HEK293T (cell line): ENCODE measurements at regions not wholly inside any gene's neighbourhood (a gene's known extent, or its start where the extent isn't known, plus 50 kb on each side); places are given as distances from the start of the nearest gene placed in this dataset.

ENCODE experiments used
- CTCF ChIA-PET: fragments of 350-600 bp; formaldehyde crosslinking; extraction: SDS; loops from one replicate; lab custom pipeline; 2021; ENCODE audit warnings: antibody characterized with exemption, inconsistent platforms; lab: Yijun Ruan, JAX
- POLR2A ChIA-PET: fragments of 350-600 bp; formaldehyde crosslinking; extraction: SDS; loops from one replicate; lab custom pipeline; 2020; ENCODE audit warnings: antibody characterized with exemption, inconsistent platforms; lab: Yijun Ruan, JAX
- DNase-seq: peaks from one replicate; pipeline ENCODE4 v3.0.0; 2012; ENCODE audit warnings: mixed read lengths; ENCODE audit errors: extremely low spot score
- ARNT ChIP-seq: fragments of 450-650 bp; IDR thresholded peaks from 2 replicates; pipeline ENCODE4 v1.6.1; 2017; ENCODE audit warnings: mild to moderate bottlenecking
- BHLHE40 ChIP-seq: fragments of 450-650 bp; IDR thresholded peaks from 2 replicates; pipeline ENCODE4 v1.6.1; 2016; ENCODE audit warnings: mild to moderate bottlenecking, moderate library complexity, borderline replicate concordance
- CTBP1 ChIP-seq: fragments of 450-650 bp; IDR thresholded peaks from 2 replicates; pipeline ENCODE4 v1.6.1; 2016; ENCODE audit warnings: borderline replicate concordance
- ELF4 ChIP-seq: fragments of 450-650 bp; IDR thresholded peaks from 2 replicates; pipeline ENCODE4 v1.6.1; 2017; ENCODE audit warnings: antibody characterized with exemption
- FOXA1 ChIP-seq: fragments of 450-650 bp; IDR thresholded peaks from 2 replicates; pipeline ENCODE4 v1.6.1; 2016; ENCODE audit warnings: mild to moderate bottlenecking
- FOXK2 ChIP-seq: fragments of 450-650 bp; IDR thresholded peaks from 2 replicates; pipeline ENCODE4 v1.6.1; 2016; ENCODE audit warnings: mild to moderate bottlenecking
- FOXM1 ChIP-seq: fragments of 450-650 bp; IDR thresholded peaks from 2 replicates; pipeline ENCODE4 v1.6.1; 2017; ENCODE audit warnings: mild to moderate bottlenecking, borderline replicate concordance
- HDGF ChIP-seq: fragments of 450-650 bp; IDR thresholded peaks from 2 replicates; pipeline ENCODE4 v1.6.1; 2017; ENCODE audit warnings: antibody characterized with exemption, borderline replicate concordance
- L3MBTL2 ChIP-seq: fragments of 450-650 bp; conservative IDR thresholded peaks from 2 replicates; pipeline ENCODE4 v1.6.1; 2016; ENCODE audit warnings: mild to moderate bottlenecking
- LEF1 ChIP-seq: fragments of 450-650 bp; IDR thresholded peaks from 2 replicates; pipeline ENCODE4 v1.6.1; 2017; ENCODE audit warnings: mild to moderate bottlenecking, borderline replicate concordance
- NFRKB ChIP-seq: fragments of 450-650 bp; IDR thresholded peaks from 2 replicates; pipeline ENCODE4 v1.6.1; 2016; ENCODE audit warnings: mild to moderate bottlenecking, moderate library complexity
- SP1 ChIP-seq: fragments of 450-650 bp; IDR thresholded peaks from 2 replicates; pipeline ENCODE4 v1.6.1; 2017
- SUZ12 ChIP-seq: fragments of 450-650 bp; IDR thresholded peaks from 2 replicates; pipeline ENCODE4 v1.6.1; 2016; ENCODE audit warnings: mild to moderate bottlenecking
- TARDBP ChIP-seq: fragments of 450-650 bp; IDR thresholded peaks from 2 replicates; pipeline ENCODE4 v1.6.1; 2016
- ZNF384 ChIP-seq: fragments of 450-650 bp; IDR thresholded peaks from 2 replicates; pipeline ENCODE4 v1.6.1; 2016
- TF ChIP-seq, protein P1 (sequence below): fragments of 450-650 bp; IDR thresholded peaks from 2 replicates; pipeline ENCODE4 v1.6.1; 2016

DNA sequence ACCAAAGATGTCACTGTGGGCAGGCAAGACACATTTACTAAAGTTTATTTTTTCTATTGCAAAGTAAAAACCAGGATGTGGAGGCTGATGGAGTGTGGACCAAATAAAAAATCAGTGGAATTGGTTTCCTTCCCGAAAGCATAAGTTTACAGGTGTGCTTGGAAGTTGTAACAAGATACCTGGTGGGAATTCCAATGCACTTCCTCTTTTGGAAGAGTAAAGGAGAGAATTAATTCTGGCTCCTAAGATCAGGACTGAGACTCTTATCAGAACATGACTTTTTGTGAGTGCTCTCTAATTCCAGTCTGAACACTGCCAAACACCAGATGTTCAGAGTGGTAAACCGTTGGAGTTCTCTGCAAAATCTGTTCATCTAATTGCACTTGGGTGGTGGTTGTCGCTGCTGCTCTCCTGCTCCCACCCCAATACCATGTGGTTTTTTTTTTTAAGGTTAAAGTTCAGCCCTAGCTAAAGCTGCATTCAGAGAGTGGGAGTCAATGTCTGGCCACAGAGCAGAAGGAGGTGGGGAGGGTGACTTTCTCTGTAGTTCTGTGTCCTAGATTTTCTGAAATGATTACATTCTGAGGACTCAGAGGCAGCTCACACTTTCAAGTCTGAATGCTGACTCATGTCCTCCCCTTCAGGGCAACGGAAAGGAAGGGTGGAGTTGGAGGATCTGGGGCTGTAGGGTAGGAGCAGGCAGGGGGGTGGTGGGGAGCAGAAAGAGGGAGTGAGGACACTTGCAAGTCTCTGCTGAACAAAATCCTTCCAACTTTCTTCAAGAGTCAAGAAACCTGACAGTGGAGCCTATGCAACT lies 275.8 kb upstream of the PRDM1 start:
- ChIA-PET CTCF (no interaction called here), POLR2A (no interaction called here)
- no peak for DNase-seq
- no peak for TF ChIP-seq LEF1
- TF ChIP-seq ARNT = no peak
- TF ChIP-seq ZNF384 = no peak
- no peak for TF ChIP-seq TARDBP
- TF ChIP-seq HDGF = no peak
- no peak for TF ChIP-seq CTBP1
- no peak for TF ChIP-seq BHLHE40
- TF ChIP-seq FOXM1 = no peak
- no peak for TF ChIP-seq NFRKB
- TF ChIP-seq L3MBTL2 = no peak
- no peak for TF ChIP-seq FOXK2
- TF ChIP-seq, protein P1, sequence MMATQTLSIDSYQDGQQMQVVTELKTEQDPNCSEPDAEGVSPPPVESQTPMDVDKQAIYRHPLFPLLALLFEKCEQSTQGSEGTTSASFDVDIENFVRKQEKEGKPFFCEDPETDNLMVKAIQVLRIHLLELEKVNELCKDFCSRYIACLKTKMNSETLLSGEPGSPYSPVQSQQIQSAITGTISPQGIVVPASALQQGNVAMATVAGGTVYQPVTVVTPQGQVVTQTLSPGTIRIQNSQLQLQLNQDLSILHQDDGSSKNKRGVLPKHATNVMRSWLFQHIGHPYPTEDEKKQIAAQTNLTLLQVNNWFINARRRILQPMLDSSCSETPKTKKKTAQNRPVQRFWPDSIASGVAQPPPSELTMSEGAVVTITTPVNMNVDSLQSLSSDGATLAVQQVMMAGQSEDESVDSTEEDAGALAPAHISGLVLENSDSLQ = no peak
- TF ChIP-seq SP1 = no peak
- TF ChIP-seq ELF4 = no peak

DNA sequence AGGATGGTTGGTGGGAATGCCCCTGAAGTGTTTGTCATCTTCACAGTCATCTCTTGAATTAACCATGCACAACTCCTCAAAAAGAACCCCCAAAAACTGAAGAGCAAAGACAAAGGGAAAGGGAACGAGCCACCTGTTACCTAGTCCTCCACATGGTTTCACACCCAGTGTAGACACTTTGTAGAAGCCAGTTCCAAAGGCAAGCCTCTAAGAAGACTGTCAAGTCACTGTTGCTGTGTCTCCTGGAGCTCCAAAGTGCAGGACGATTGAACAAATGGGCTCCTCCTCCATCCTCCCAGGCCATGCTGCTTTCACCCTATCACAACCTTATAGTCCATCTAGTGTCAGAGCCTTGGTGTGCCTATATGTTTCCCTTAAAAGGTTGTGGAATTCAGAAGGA lies 277.6 kb upstream of the PRDM1 start:
- no peak for DNase-seq
- POLR2A ChIA-PET = no interaction called here
- CTCF ChIA-PET = no interaction called here
- no peak for TF ChIP-seq CTBP1
- TF ChIP-seq TARDBP = no peak
- TF ChIP-seq FOXK2 = no peak
- no peak for TF ChIP-seq ARNT
- no peak for TF ChIP-seq ZNF384
- TF ChIP-seq ELF4 = no peak
- no peak for TF ChIP-seq BHLHE40
- TF ChIP-seq, protein P1 = no peak

DNA sequence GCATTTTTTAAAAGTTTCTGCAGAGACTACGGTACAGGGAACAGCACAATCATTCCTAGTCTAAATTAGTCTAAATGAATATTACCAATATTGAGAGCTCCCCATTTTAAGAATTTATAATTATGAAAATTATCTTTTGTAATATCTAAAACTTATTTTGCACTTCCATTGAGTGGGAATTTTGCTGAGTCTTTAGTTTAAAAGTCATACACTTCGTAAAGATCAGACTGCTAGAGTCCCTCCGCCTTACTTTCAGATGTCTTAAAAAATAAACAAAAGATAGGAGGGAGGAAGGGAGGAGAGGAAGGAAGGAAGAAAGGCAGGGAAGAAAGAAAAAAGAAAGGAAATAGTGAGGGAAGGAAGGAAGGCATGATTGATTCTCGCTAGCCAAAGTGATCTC lies 278.2 kb upstream of the PRDM1 start:
- ChIA-PET POLR2A (no interaction called here), CTCF (no interaction called here)
- TF ChIP-seq, protein P1 = no peak
- TF ChIP-seq ARNT = no peak
- DNase-seq = no peak

DNA sequence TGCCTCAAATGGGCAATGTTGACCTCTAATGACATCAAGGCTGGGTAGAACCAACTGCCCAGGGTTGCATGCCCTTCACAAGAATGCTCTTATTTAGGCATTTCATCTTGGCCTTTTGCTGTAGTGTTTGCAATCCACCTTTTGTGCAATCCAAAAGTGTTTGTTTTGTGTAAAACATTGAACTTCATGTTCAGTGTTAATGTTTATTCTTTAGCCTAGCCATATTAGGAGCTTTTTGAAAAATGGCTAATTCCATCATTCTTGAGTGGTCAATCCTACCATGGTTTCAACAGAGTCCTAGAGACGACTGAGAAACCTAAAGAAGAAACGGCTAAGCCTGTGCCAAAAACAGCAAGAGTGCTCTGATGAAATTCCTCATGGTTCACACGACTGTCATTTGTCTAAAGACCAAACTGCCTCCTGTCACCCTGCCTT lies 279.6 kb upstream of the PRDM1 start:
- ChIA-PET POLR2A (no interaction called here), CTCF (no interaction called here)
- no peak for TF ChIP-seq BHLHE40
- no peak for TF ChIP-seq ARNT
- no peak for TF ChIP-seq ZNF384
- TF ChIP-seq FOXK2 = no peak
- TF ChIP-seq, protein P1 = no peak
- TF ChIP-seq LEF1 = no peak
- no peak for TF ChIP-seq SUZ12
- TF ChIP-seq HDGF = no peak
- TF ChIP-seq CTBP1 = no peak
- no peak for TF ChIP-seq ELF4
- no peak for DNase-seq

DNA sequence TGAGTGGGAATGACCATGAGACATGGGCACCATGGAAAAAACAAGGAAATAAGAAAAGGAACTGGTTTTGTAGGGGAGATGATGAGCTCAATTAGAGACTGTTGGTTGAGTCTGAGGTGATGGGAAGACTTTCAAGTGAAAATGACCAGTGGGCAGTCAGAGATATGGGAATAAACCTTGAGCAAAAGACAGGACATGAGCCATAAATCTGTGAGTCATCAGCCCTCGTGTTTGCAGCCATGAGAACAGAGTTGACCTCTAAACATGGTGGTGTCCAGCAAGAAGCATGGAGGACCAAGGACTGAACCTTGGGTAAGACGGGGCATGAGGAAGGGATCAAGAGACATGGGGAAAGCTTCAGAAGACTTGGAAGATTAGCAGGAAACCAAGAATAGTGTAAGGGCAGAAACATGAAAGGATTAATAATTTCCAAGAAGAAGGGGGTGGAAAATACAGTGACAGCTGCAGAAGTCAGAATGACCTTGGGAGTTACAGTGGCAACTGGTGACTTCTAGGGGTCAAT lies 280.6 kb upstream of the PRDM1 start:
- ChIA-PET POLR2A (no interaction called here), CTCF (no interaction called here)
- no peak for TF ChIP-seq FOXM1
- TF ChIP-seq, protein P1 = no peak
- no peak for TF ChIP-seq SUZ12
- no peak for TF ChIP-seq LEF1
- no peak for TF ChIP-seq CTBP1
- no peak for TF ChIP-seq ZNF384
- TF ChIP-seq HDGF = no peak
- TF ChIP-seq L3MBTL2 = no peak
- TF ChIP-seq FOXA1 = no peak
- TF ChIP-seq FOXK2 = no peak
- no peak for TF ChIP-seq SP1
- no peak for TF ChIP-seq NFRKB
- TF ChIP-seq ELF4 = no peak
- no peak for TF ChIP-seq BHLHE40
- no peak for TF ChIP-seq TARDBP
- TF ChIP-seq ARNT = no peak
- DNase-seq = no peak
